Suprapubic skin (tissue), 3 donors: ENCODE measurements at regions not wholly inside any gene's neighbourhood (a gene's known extent, or its start where the extent isn't known, plus 50 kb on each side); places are given as distances from the start of the nearest gene placed in this dataset.

ENCODE experiments used
- EP300 ChIP-seq: sonication (generic); formaldehyde crosslinking; IDR thresholded peaks from one replicate; pipeline ENCODE4 v1.6.1; 2017; ENCODE audit warnings: antibody characterized with exemption
- TF ChIP-seq, protein P1 (sequence below), 2 donors: fragments of 200-600 bp in 1 of 2; fragments of 450-650 bp in 1 of 2; sonication (generic) in 1 of 2; IDR thresholded peaks; one replicate each; pipeline ENCODE4 v1.5.1; 2016 to 2019; ENCODE audit warnings: antibody characterized with exemption in 2 of 2, mild to moderate bottlenecking in 1 of 2, moderate library complexity in 1 of 2

DNA sequence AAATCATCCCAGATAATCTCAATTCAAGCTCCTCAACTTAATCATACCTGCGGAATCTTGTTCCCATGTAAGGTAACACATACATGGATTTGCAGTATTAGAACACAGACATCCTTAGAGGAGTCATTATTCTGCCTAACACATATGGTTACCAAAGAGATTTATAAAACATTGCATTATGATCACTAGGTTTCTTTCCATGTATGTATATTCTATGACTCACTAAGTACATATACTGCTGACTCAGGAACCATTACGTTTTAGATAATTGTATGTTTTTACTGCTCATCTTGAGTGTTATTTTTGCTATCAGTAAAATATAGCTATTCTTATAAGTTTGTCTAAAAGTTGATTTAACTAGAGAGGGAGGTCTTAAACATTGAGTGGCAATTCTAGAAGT lies 182.9 kb downstream of the SLITRK6 start:
- TF ChIP-seq, protein P1, sequence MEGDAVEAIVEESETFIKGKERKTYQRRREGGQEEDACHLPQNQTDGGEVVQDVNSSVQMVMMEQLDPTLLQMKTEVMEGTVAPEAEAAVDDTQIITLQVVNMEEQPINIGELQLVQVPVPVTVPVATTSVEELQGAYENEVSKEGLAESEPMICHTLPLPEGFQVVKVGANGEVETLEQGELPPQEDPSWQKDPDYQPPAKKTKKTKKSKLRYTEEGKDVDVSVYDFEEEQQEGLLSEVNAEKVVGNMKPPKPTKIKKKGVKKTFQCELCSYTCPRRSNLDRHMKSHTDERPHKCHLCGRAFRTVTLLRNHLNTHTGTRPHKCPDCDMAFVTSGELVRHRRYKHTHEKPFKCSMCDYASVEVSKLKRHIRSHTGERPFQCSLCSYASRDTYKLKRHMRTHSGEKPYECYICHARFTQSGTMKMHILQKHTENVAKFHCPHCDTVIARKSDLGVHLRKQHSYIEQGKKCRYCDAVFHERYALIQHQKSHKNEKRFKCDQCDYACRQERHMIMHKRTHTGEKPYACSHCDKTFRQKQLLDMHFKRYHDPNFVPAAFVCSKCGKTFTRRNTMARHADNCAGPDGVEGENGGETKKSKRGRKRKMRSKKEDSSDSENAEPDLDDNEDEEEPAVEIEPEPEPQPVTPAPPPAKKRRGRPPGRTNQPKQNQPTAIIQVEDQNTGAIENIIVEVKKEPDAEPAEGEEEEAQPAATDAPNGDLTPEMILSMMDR (IDR thresholded peaks at IDR 0.05), result no peak
- TF ChIP-seq EP300, result no peak
